Esophagus (tissue), 2 donors: ENCODE measurements at regions not wholly inside any gene's neighbourhood (a gene's known extent, or its start where the extent isn't known, plus 50 kb on each side); places are given as distances from the start of the nearest gene placed in this dataset.

Experiments
- H3K27ac ChIP-seq, 2 donors: one replicate each; pipeline ENCODE4 v1.5.1; 2013; ENCODE audit warnings: low read depth in 2 of 2, mild to moderate bottlenecking in 2 of 2, inconsistent platforms in 1 of 2, low read length in 1 of 2, moderate library complexity in 1 of 2
- H3K27me3 ChIP-seq, 2 donors: one replicate each; pipeline ENCODE4 v1.6.1; 2013; ENCODE audit warnings: low read length in 2 of 2, control low read depth in 1 of 2, mild to moderate bottlenecking in 1 of 2; ENCODE audit not compliant: insufficient read depth in 2 of 2, control insufficient read depth in 1 of 2
- H3K36me3 ChIP-seq, 2 donors: one replicate each; pipeline ENCODE4 v1.6.1; 2013; ENCODE audit warnings: low read length in 1 of 2; ENCODE audit not compliant: control insufficient read depth in 2 of 2, insufficient read depth in 2 of 2
- H3K4me1 ChIP-seq, 2 donors: one replicate each; pipeline ENCODE4 v1.6.1; 2013; ENCODE audit warnings: low read length in 1 of 2; ENCODE audit not compliant: control insufficient read depth in 2 of 2, insufficient read depth in 2 of 2
- H3K4me3 ChIP-seq, 2 donors: one replicate each; pipeline ENCODE4 v1.5.1; 2013; ENCODE audit warnings: low read length in 2 of 2, mild to moderate bottlenecking in 2 of 2, low read depth in 1 of 2, moderate library complexity in 1 of 2
- H3K9me3 ChIP-seq, 2 donors: one replicate each; pipeline ENCODE4 v1.6.1; 2013; ENCODE audit warnings: mild to moderate bottlenecking in 2 of 2, low read depth in 1 of 2, low read length in 1 of 2, moderate library complexity in 1 of 2; ENCODE audit not compliant: control insufficient read depth in 2 of 2, insufficient read depth in 1 of 2
- WGBS, 2 donors: extraction: QIAGEN DNeasy Blood & Tissue Kit; methylation state at CpG; one replicate each; pipeline ENCODE4 v1.1.7; 2013; 5-methylcytosine and 5-hydroxymethylcytosine counted together
- donor health status: healthy with polysubstance abuse.
- donor health status: Bipolar disorder and iron deficiency.

- Histone ChIP-seq H3K9me3 (no peaks in the 10 kb centered on the region), H3K36me3 (no peaks in the 10 kb centered on the region), H3K4me1 (peaks cover 0 to 4% of the 10 kb centered on the region in 2 donors), H3K27me3 (no peaks in the 10 kb centered on the region), H3K27ac (peak overlapping the region in 1 of 2 donors; percentile 5), H3K4me3 (no peak overlapping the region)
- 41 to 46% methylated on average over 3 of the region's 3 CpGs for WGBS, 2 donors
These were observed 82.2 kb upstream of the CXCL14 start for GRCh38 chr5:135660826-135661575.

- WGBS, 2 donors = 58 to 66% methylated on average over 3 of the region's 3 CpGs
- Histone ChIP-seq H3K9me3 (no peaks in the 10 kb centered on the region), H3K4me1 (peaks cover 0 to 4% of the 10 kb centered on the region in 2 donors), H3K27ac (no peak overlapping the region), H3K27me3 (no peaks in the 10 kb centered on the region), H3K4me3 (no peak overlapping the region), H3K36me3 (no peaks in the 10 kb centered on the region)
These were observed 78.9 kb upstream of the CXCL14 start for GRCh38 chr5:135657536-135658305.

- peaks cover 0 to 3% of the 10 kb centered on the region in 2 donors for H3K4me1 ChIP-seq
- no peaks in the 10 kb centered on the region for H3K27me3 ChIP-seq
- H3K27ac ChIP-seq = no peak overlapping the region
- no peak overlapping the region for H3K4me3 ChIP-seq
- no peaks in the 10 kb centered on the region for H3K9me3 ChIP-seq
- 68 to 71% methylated on average over 4 of the region's 4 CpGs for WGBS, 2 donors
- H3K36me3 ChIP-seq = no peaks in the 10 kb centered on the region
These were observed 76.7 kb upstream of the CXCL14 start for GRCh38 chr5:135655468-135655815.

- Histone ChIP-seq H3K27me3 (no peaks in the 10 kb centered on the region), H3K27ac (no peak overlapping the region), H3K9me3 (no peaks in the 10 kb centered on the region), H3K4me1 (peaks cover 0 to 3% of the 10 kb centered on the region in 2 donors), H3K36me3 (no peaks in the 10 kb centered on the region), H3K4me3 (no peak overlapping the region)
- 66 to 73% methylated on average over 12 of the region's 12 CpGs for WGBS, 2 donors
These were observed 76.1 kb upstream of the CXCL14 start for GRCh38 chr5:135654761-135655467.

GRCh38 chr5:135651156-135651555, 72.4 kb upstream of the CXCL14 start:
- Histone ChIP-seq H3K27me3 (no peaks in the 10 kb centered on the region), H3K4me3 (no peak overlapping the region), H3K4me1 (peaks cover under 1 to 3% of the 10 kb centered on the region in 2 donors), H3K9me3 (no peaks in the 10 kb centered on the region), H3K36me3 (no peaks in the 10 kb centered on the region), H3K27ac (no peak overlapping the region)

- 62 to 69% methylated on average over 2 of the region's 2 CpGs for WGBS, 2 donors
- H3K27me3 ChIP-seq = no peaks in the 10 kb centered on the region
- no peaks in the 10 kb centered on the region for H3K36me3 ChIP-seq
- H3K27ac ChIP-seq = no peak overlapping the region
- H3K4me3 ChIP-seq = no peak overlapping the region
- no peaks in the 10 kb centered on the region for H3K9me3 ChIP-seq
- H3K4me1 ChIP-seq = peaks cover 3% of the 10 kb centered on the region in 2 donors
These were observed 71.3 kb upstream of the CXCL14 start for GRCh38 chr5:135650081-135650480.

GRCh38 chr5:135649435-135649834, 70.6 kb upstream of the CXCL14 start:
- WGBS, 2 donors = 84 to 89% methylated on average over 3 of the region's 3 CpGs
- no peaks in the 10 kb centered on the region for H3K9me3 ChIP-seq
- no peak overlapping the region for H3K27ac ChIP-seq
- no peaks in the 10 kb centered on the region for H3K36me3 ChIP-seq
- H3K4me1 ChIP-seq = peaks cover 3% of the 10 kb centered on the region in 2 donors
- H3K4me3 ChIP-seq = no peak overlapping the region
- H3K27me3 ChIP-seq = peaks cover 0 to 3% of the 10 kb centered on the region in 2 donors

GRCh38 chr5:135648116-135648515, 69.3 kb upstream of the CXCL14 start:
- Histone ChIP-seq H3K4me1 (peaks cover 3% of the 10 kb centered on the region in 2 donors), H3K4me3 (no peak overlapping the region), H3K9me3 (no peaks in the 10 kb centered on the region), H3K36me3 (no peaks in the 10 kb centered on the region), H3K27ac (no peak overlapping the region), H3K27me3 (peaks cover 0 to 3% of the 10 kb centered on the region in 2 donors)
- 33 to 50% methylated on average over 2 of the region's 2 CpGs for WGBS, 2 donors

GRCh38 chr5:135645336-135646180, 66.8 kb upstream of the CXCL14 start:
- H3K27me3 ChIP-seq = peaks cover 0 to 3% of the 10 kb centered on the region in 2 donors
- no peak overlapping the region for H3K27ac ChIP-seq
- no peak overlapping the region for H3K4me3 ChIP-seq
- H3K4me1 ChIP-seq = peaks cover 0 to 3% of the 10 kb centered on the region in 2 donors
- 54 to 67% methylated on average over 8 of the region's 8 CpGs for WGBS, 2 donors
- H3K36me3 ChIP-seq = no peaks in the 10 kb centered on the region
- H3K9me3 ChIP-seq = no peaks in the 10 kb centered on the region
